ENCODE measurements at regions not wholly inside any gene's neighbourhood (a gene's known extent, or its start where the extent isn't known, plus 50 kb on each side); places are given as distances from the start of the nearest gene placed in this dataset.

GRCh38 chr1:55364216-55364615, 149.1 kb upstream of the USP24 start:
- no peak overlapping the region for H3K27ac ChIP-seq (ENCODE audit: low read depth, low read length, poor library complexity, severe bottlenecking)
- TF ChIP-seq EZH2phosphoT487 (IDR thresholded peaks at IDR 0.05; ENCODE audit: borderline replicate concordance, low read depth, low read length) (no peak), CTCF (conservative IDR thresholded peaks at IDR 0.05; ENCODE audit: low read length) (no peak)
- ChIA-PET CTCF (ENCODE audit: unreplicated experiment) (no interaction called here), POLR2A (interaction anchor here (0.7 kb wide), 2 partner anchors 107 to 258 kb away, joined by 3 to 4 read pairs; no protein-coding TSS in a partner anchor)
- no peaks in the 10 kb centered on the region for H3K4me1 ChIP-seq (ENCODE audit: insufficient read depth, low read length, poor library complexity, severe bottlenecking)
- no peak overlapping the region for H2AFZ ChIP-seq (ENCODE audit: low read length)
- H3K4me3 ChIP-seq (ENCODE audit: low read depth, low read length, poor library complexity, severe bottlenecking): no peak overlapping the region
- intact Hi-C loops (cut with micrococcal nuclease; ENCODE audit: unreplicated experiment): no loop called here
- H3K9me3 ChIP-seq (ENCODE audit: low read length): no peaks in the 10 kb centered on the region
- no peaks in the 10 kb centered on the region for H3K79me2 ChIP-seq (ENCODE audit: insufficient read depth, low read depth, low read length)
- no peak overlapping the region for H3K4me2 ChIP-seq (ENCODE audit: low read length)
- H3K9me2 ChIP-seq (ENCODE audit: insufficient read depth, low read length): no peaks in the 10 kb centered on the region
- no peak for DNase-seq (ENCODE audit: low spot score)
- no peaks in the 10 kb centered on the region for H3K36me3 ChIP-seq (ENCODE audit: insufficient read depth, low read length)
- H4K20me1 ChIP-seq (ENCODE audit: insufficient read depth, low read length): no peaks in the 10 kb centered on the region
- no TSS peak for BruUV-seq (replicated peaks)

DNA sequence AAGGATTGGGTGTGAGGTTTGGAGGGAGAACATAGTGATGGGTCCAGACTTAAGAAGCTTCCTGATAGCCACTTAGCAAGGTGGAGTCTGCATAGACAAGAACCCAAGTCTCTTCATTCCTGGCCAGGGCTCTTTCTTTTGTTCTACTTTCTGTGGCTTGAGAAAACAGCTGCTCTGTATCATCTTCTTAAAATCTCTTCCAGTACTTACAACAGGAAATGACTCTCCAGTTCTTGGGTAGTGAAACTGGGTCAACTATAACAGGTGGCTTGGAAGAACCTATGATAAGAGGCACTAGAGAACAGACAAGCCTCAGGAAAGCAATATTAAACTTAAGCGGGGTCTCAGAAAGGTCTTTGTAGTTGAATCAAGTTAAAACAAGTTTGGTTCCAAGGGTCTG, 148.1 kb upstream of the USP24 start:
- no peak for DNase-seq (ENCODE audit: low spot score)
- Histone ChIP-seq H3K79me2 (ENCODE audit: insufficient read depth, low read depth, low read length) (no peaks in the 10 kb centered on the region), H2AFZ (ENCODE audit: low read length) (no peak overlapping the region), H3K4me1 (ENCODE audit: insufficient read depth, low read length, poor library complexity, severe bottlenecking) (no peaks in the 10 kb centered on the region), H3K36me3 (ENCODE audit: insufficient read depth, low read length) (no peaks in the 10 kb centered on the region), H3K9me3 (ENCODE audit: low read length) (no peaks in the 10 kb centered on the region), H3K4me3 (ENCODE audit: low read depth, low read length, poor library complexity, severe bottlenecking) (no peak overlapping the region), H3K4me2 (ENCODE audit: low read length) (no peak overlapping the region), H4K20me1 (ENCODE audit: insufficient read depth, low read length) (no peaks in the 10 kb centered on the region), H3K9me2 (ENCODE audit: insufficient read depth, low read length) (no peaks in the 10 kb centered on the region), H3K27ac (ENCODE audit: low read depth, low read length, poor library complexity, severe bottlenecking) (no peak overlapping the region)
- TF ChIP-seq EZH2phosphoT487 (IDR thresholded peaks at IDR 0.05; ENCODE audit: borderline replicate concordance, low read depth, low read length): no peak
- no peak for TF ChIP-seq CTCF (conservative IDR thresholded peaks at IDR 0.05; ENCODE audit: low read length)
- ChIA-PET CTCF (ENCODE audit: unreplicated experiment) (no interaction called here), POLR2A (interaction anchor here (0.5 to 0.9 kb wide), 2 partner anchors 10 to 1241 kb away, joined by 4 read pairs; no protein-coding TSS in a partner anchor)
- no TSS peak for BruUV-seq (replicated peaks)
- intact Hi-C loops (cut with micrococcal nuclease; ENCODE audit: unreplicated experiment): no loop called here

DNA sequence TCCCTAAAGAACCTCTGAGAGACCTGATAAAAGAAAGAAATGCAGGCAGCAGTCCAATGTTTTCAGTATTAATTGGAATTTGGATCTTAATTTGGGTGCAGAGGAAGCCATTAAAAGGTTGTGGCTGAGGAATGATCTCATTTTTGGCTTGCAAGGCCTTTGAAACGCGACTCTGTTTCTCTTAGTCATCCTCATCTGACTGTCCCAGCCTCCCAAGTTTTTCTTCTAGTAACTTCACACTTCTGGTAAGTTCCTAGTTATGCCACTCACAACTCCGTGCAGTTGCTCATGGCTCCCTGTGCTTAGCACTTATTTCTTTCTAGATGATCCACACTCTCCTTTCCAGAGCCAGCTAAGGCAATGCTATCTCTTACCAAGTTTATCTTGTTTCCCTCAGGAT, 147.4 kb upstream of the USP24 start:
- H4K20me1 ChIP-seq (ENCODE audit: insufficient read depth, low read length): no peaks in the 10 kb centered on the region
- DNase-seq (ENCODE audit: low spot score): no peak
- H3K27ac ChIP-seq (ENCODE audit: low read depth, low read length, poor library complexity, severe bottlenecking): no peak overlapping the region
- no peak overlapping the region for H3K4me3 ChIP-seq (ENCODE audit: low read depth, low read length, poor library complexity, severe bottlenecking)
- POLR2A ChIA-PET: interaction anchor here (0.5 to 0.9 kb wide), 2 partner anchors 11 to 1241 kb away, joined by 4 read pairs; no protein-coding TSS in a partner anchor
- H3K79me2 ChIP-seq (ENCODE audit: insufficient read depth, low read depth, low read length): no peaks in the 10 kb centered on the region
- H3K9me2 ChIP-seq (ENCODE audit: insufficient read depth, low read length): no peaks in the 10 kb centered on the region
- no peak overlapping the region for H3K4me2 ChIP-seq (ENCODE audit: low read length)
- H2AFZ ChIP-seq (ENCODE audit: low read length): no peak overlapping the region
- H3K9me3 ChIP-seq (ENCODE audit: low read length): no peaks in the 10 kb centered on the region
- H3K36me3 ChIP-seq (ENCODE audit: insufficient read depth, low read length): no peaks in the 10 kb centered on the region
- CTCF ChIA-PET (ENCODE audit: unreplicated experiment): no interaction called here
- BruUV-seq (replicated peaks): no TSS peak
- TF ChIP-seq CTCF (conservative IDR thresholded peaks at IDR 0.05; ENCODE audit: low read length) (no peak), EZH2phosphoT487 (IDR thresholded peaks at IDR 0.05; ENCODE audit: borderline replicate concordance, low read depth, low read length) (no peak)
- H3K4me1 ChIP-seq (ENCODE audit: insufficient read depth, low read length, poor library complexity, severe bottlenecking): no peaks in the 10 kb centered on the region
- intact Hi-C loops (cut with micrococcal nuclease; ENCODE audit: unreplicated experiment): no loop called here
